SK-N-SH (cell line): ENCODE measurements at regions not wholly inside any gene's neighbourhood (a gene's known extent, or its start where the extent isn't known, plus 50 kb on each side); places are given as distances from the start of the nearest gene placed in this dataset.

Experiments
- CTCF ChIA-PET: fragments of 300-600, 350-600 bp; formaldehyde crosslinking; extraction: SDS; loops from one replicate; lab custom pipeline; 2021; lab: Yijun Ruan, JAX
- POLR2A ChIA-PET: fragments of 350-600 bp; sonication (Branson Sonifier 250); formaldehyde crosslinking; extraction: SDS; loops from one replicate; lab custom pipeline; 2020; ENCODE audit warnings: antibody characterized with exemption, inconsistent platforms; lab: Yijun Ruan, JAX
- DNase-seq: peaks from one replicate; pipeline ENCODE4 v3.0.0; 2012
- H2AFZ ChIP-seq: fragments of 200-600 bp; sonication (generic); 2 replicates; pipeline ENCODE4 v1.8.1; 2016; ENCODE audit warnings: antibody characterized with exemption, mild to moderate bottlenecking, low read depth
- H3F3A ChIP-seq: fragments of 200-600 bp; sonication (generic); replicated peaks from 2 replicates; pipeline ENCODE3; 2016; ENCODE audit warnings: antibody characterized with exemption, mild to moderate bottlenecking; ENCODE audit not compliant: insufficient read depth
- H3K27ac ChIP-seq, 2 experiments: fragments of 200-500 bp in 1 of 2; fragments of 200-600 bp in 1 of 2; sonication (Bioruptor generic) in 1 of 2; sonication (generic), shearing (Covaris generic) in 1 of 2; 2 replicates each; pipeline versions ENCODE4 v1.5.1 to v1.6.1; 2014 to 2016; ENCODE audit warnings: low read depth in 2 of 2, inconsistent platforms in 1 of 2, low read length in 1 of 2, mild to moderate bottlenecking in 1 of 2, mixed read lengths in 1 of 2
- H3K27me3 ChIP-seq: fragments of 200-600 bp; sonication (generic), shearing (Covaris generic); 2 replicates; pipeline ENCODE4 v1.6.1; 2016; ENCODE audit warnings: mixed run types; ENCODE audit not compliant: insufficient read depth
- H3K36me3 ChIP-seq, 2 experiments: fragments of 200-500 bp in 1 of 2; fragments of 200-600 bp in 1 of 2; sonication (Bioruptor generic) in 1 of 2; sonication (generic) in 1 of 2; replicated peaks in 1 of 2; 2 replicates each; pipeline versions ENCODE3 to v1.5.1; 2014 to 2016; ENCODE audit warnings: low read length in 1 of 2, mild to moderate bottlenecking in 1 of 2; ENCODE audit not compliant: insufficient read depth in 2 of 2, control insufficient read depth in 1 of 2
- H3K4me1 ChIP-seq, 2 experiments: fragments of 200-500 bp in 1 of 2; fragments of 200-600 bp in 1 of 2; sonication (Bioruptor generic) in 1 of 2; sonication (generic), shearing (Covaris generic) in 1 of 2; 2 replicates each; pipeline versions ENCODE4 v1.5.1 to v1.6.1; 2014 to 2016; ENCODE audit warnings: low read depth in 1 of 2, low read length in 1 of 2, mixed run types in 1 of 2; ENCODE audit not compliant: insufficient read depth in 2 of 2, control insufficient read depth in 1 of 2
- H3K4me2 ChIP-seq: fragments of 200-600 bp; sonication (generic), shearing (Covaris generic); 2 replicates; pipeline ENCODE4 v1.6.1; 2017; ENCODE audit warnings: mixed run types
- H3K4me3 ChIP-seq, 2 experiments: fragments of 200-500 bp in 1 of 2; fragments of 200-600 bp in 1 of 2; sonication (Bioruptor generic) in 1 of 2; sonication (generic), shearing (Covaris generic) in 1 of 2; 2 replicates each; pipeline versions ENCODE4 v1.5.1 to v1.8.1; 2014 to 2016; ENCODE audit warnings: low read depth in 2 of 2, inconsistent platforms in 1 of 2, low read length in 1 of 2, mild to moderate bottlenecking in 1 of 2, mixed read lengths in 1 of 2, moderate library complexity in 1 of 2
- H3K79me2 ChIP-seq: fragments of 200-600 bp; sonication (generic); 2 replicates; pipeline ENCODE4 v1.8.1; 2017; ENCODE audit warnings: mild to moderate bottlenecking; ENCODE audit not compliant: insufficient read depth
- H3K9ac ChIP-seq: fragments of 200-600 bp; sonication (generic); 2 replicates; pipeline ENCODE4 v1.6.1; 2017; ENCODE audit warnings: mixed run types
- H3K9me2 ChIP-seq: fragments of 200-600 bp; sonication (generic); 2 replicates; pipeline ENCODE4 v1.6.1; 2017; ENCODE audit warnings: mixed run types
- H3K9me3 ChIP-seq: fragments of 200-600 bp; sonication (generic); 2 replicates; pipeline ENCODE4 v1.6.1; 2017; ENCODE audit warnings: mixed run types, mild to moderate bottlenecking, moderate library complexity
- H4K20me1 ChIP-seq: fragments of 200-600 bp; sonication (generic); 2 replicates; pipeline ENCODE4 v1.6.1; 2017; ENCODE audit warnings: mild to moderate bottlenecking, mixed run types; ENCODE audit not compliant: insufficient read depth
- CTCF ChIP-seq: fragments of 200-600 bp; sonication (generic); IDR thresholded peaks from 2 replicates; pipeline ENCODE4 v1.6.1; 2017; ENCODE audit warnings: antibody characterized with exemption, mild to moderate bottlenecking, moderate library complexity
- EP300 ChIP-seq, 2 experiments: IDR thresholded peaks; 2 replicates each; pipeline versions ENCODE4 v1.4.0 to v1.6.1; 2012; ENCODE audit warnings: borderline replicate concordance in 1 of 2, low read depth in 1 of 2, low read length in 1 of 2
- EZH2phosphoT487 ChIP-seq: fragments of 200-600 bp; sonication (generic); IDR thresholded peaks from 2 replicates; pipeline ENCODE4 v1.6.1; 2017; ENCODE audit warnings: low read depth, mixed run types, mild to moderate bottlenecking, antibody characterized with exemption, moderate library complexity, borderline replicate concordance
- FOXJ3 ChIP-seq: sonication (generic); formaldehyde crosslinking; IDR thresholded peaks from 2 replicates; pipeline ENCODE4 v1.5.1; 2020; ENCODE audit warnings: mild to moderate bottlenecking, missing genetic modification reagents
- FOXM1 ChIP-seq: IDR thresholded peaks from 2 replicates; pipeline ENCODE4 v1.4.0; 2012; ENCODE audit warnings: low read depth, mild to moderate bottlenecking
- GATA2 ChIP-seq: sonication (generic); formaldehyde crosslinking; IDR thresholded peaks from 2 replicates; pipeline ENCODE4 v1.5.0; 2020; ENCODE audit warnings: mild to moderate bottlenecking, missing genetic modification reagents
- JUND ChIP-seq: IDR thresholded peaks from 2 replicates; pipeline ENCODE4 v1.4.0; 2012
- MEF2A ChIP-seq: IDR thresholded peaks from 2 replicates; pipeline ENCODE4 v1.4.0; 2012; ENCODE audit warnings: low read depth, borderline replicate concordance
- MXI1 ChIP-seq: IDR thresholded peaks from 2 replicates; pipeline ENCODE4 v1.6.1; 2012; ENCODE audit warnings: mild to moderate bottlenecking, low read depth, low read length, improper control_type of control experiment
- NRF1 ChIP-seq: IDR thresholded peaks from 2 replicates; pipeline ENCODE4 v1.6.1; 2012; ENCODE audit warnings: low read depth, mild to moderate bottlenecking, low read length
- RAD21 ChIP-seq: IDR thresholded peaks from 2 replicates; pipeline ENCODE4 v1.6.1; 2012; ENCODE audit warnings: mild to moderate bottlenecking, low read length
- RCOR1 ChIP-seq: fragments of 150-350 bp; IDR thresholded peaks from 2 replicates; pipeline ENCODE4 v1.6.1; 2017; ENCODE audit warnings: antibody characterized with exemption, low read length
- RFX5 ChIP-seq: IDR thresholded peaks from 2 replicates; pipeline ENCODE4 v1.6.1; 2012; ENCODE audit warnings: mild to moderate bottlenecking, improper control_type of control experiment, low read length
- RXRA ChIP-seq: IDR thresholded peaks from 2 replicates; pipeline ENCODE4 v1.4.0; 2012; ENCODE audit warnings: low read depth, mild to moderate bottlenecking, borderline replicate concordance
- SMC3 ChIP-seq: IDR thresholded peaks from 2 replicates; pipeline ENCODE4 v1.6.1; 2012; ENCODE audit warnings: low read depth, low read length, improper control_type of control experiment
- TAF1 ChIP-seq: IDR thresholded peaks from 2 replicates; pipeline ENCODE4 v1.6.1; 2012; ENCODE audit warnings: low read depth, mild to moderate bottlenecking, low read length, moderate library complexity, borderline replicate concordance
- USF1 ChIP-seq: IDR thresholded peaks from 2 replicates; pipeline ENCODE4 v1.4.0; 2012; ENCODE audit warnings: low read depth, borderline replicate concordance
- ZBTB33 ChIP-seq: IDR thresholded peaks from 2 replicates; pipeline ENCODE4 v1.4.0; 2012; ENCODE audit warnings: low read depth, borderline replicate concordance
- WGBS: methylation state at CpG from one replicate; pipeline ENCODE4 v1.1.6; 2017; ENCODE audit warnings: low lambda C conversion rate; 5-methylcytosine and 5-hydroxymethylcytosine counted together

GRCh38 chr18:77899972-77900754 is 650.5 kb downstream of the GALR1 start:
- WGBS = 16% methylated on average over 18 of the region's 64 CpGs
- Histone ChIP-seq H2AFZ (peak overlapping the region; percentile 82), H4K20me1 (no peaks in the 10 kb centered on the region), H3K9me2 (no peaks in the 10 kb centered on the region), H3K4me3 (peak overlapping the region; percentile 22 to 43; a peak in 1 of 4 replicates), H3K79me2 (no peaks in the 10 kb centered on the region), H3K4me1 (no peaks in the 10 kb centered on the region; a peak in 1 of 4 replicates), H3K27me3 (no peaks in the 10 kb centered on the region; the same call in 1 of the 2 replicates), H3K4me2 (peak overlapping the region; percentile 71), H3K9me3 (no peaks in the 10 kb centered on the region), H3F3A (no peaks in the 10 kb centered on the region), H3K27ac (no peak overlapping the region), H3K9ac (no peak overlapping the region), H3K36me3 (no peaks in the 10 kb centered on the region)
- DNase-seq = peak; percentile 89
- no peak for TF ChIP-seq RCOR1
- TF ChIP-seq SMC3 = peak; percentile 44
- no peak for TF ChIP-seq ZBTB33
- no peak for TF ChIP-seq RXRA
- no peak for TF ChIP-seq MXI1
- TF ChIP-seq CTCF = peak; percentile 61
- TF ChIP-seq RAD21 = 0 out of 2 replicates have a peak, but pooled peaks have one; percentile 21
- TF ChIP-seq EP300 (IDR thresholded peaks at IDR 0.05; ENCODE audit: borderline replicate concordance in 1 of 2, low read depth in 1 of 2, low read length in 1 of 2) = no peak
- no peak for TF ChIP-seq FOXM1
- TF ChIP-seq MEF2A = no peak
- TF ChIP-seq TAF1 = no peak
- CTCF ChIA-PET = interaction anchor here (0.6 to 4.1 kb wide), 21 partner anchors 9 to 1086 kb away, joined by 3 to 26 read pairs (median 3); no protein-coding TSS in a partner anchor
- POLR2A ChIA-PET = no interaction called here

- POLR2A ChIA-PET = no interaction called here
- TF ChIP-seq RFX5 = no peak
- TF ChIP-seq EZH2phosphoT487 = no peak
- TF ChIP-seq FOXJ3 (CRISPR knock-in tag) = no peak
- no peak for TF ChIP-seq NRF1
- TF ChIP-seq JUND = no peak
- TF ChIP-seq CTCF = no peak
- no peak for TF ChIP-seq MXI1
- TF ChIP-seq FOXM1 = no peak
- TF ChIP-seq GATA2 (CRISPR knock-in tag) = no peak
- TF ChIP-seq USF1 = no peak
- no peak for TF ChIP-seq MEF2A
Observed at GRCh38 chr18:77905011-77905410, 655.4 kb downstream of the GALR1 start.

More at GRCh38 chr18:77905011-77905410, 655.4 kb downstream of the GALR1 start:
- Histone ChIP-seq H3K79me2 (no peaks in the 10 kb centered on the region), H3F3A (no peaks in the 10 kb centered on the region), H3K4me3 (no peak overlapping the region), H3K9ac (no peak overlapping the region), H3K4me1 (no peaks in the 10 kb centered on the region; a peak in 1 of 4 replicates), H3K36me3 (no peaks in the 10 kb centered on the region), H3K27me3 (no peaks in the 10 kb centered on the region; the same call in 1 of the 2 replicates), H4K20me1 (no peaks in the 10 kb centered on the region), H3K27ac (no peak overlapping the region), H3K9me3 (no peaks in the 10 kb centered on the region), H3K4me2 (no peak overlapping the region), H3K9me2 (no peaks in the 10 kb centered on the region), H2AFZ (no peak overlapping the region)
- DNase-seq = no peak
- WGBS = 25% methylated on average over 6 of the region's 13 CpGs
- CTCF ChIA-PET = no interaction called here
